Osteocyte (in vitro differentiated cells): ENCODE measurements at regions not wholly inside any gene's neighbourhood (a gene's known extent, or its start where the extent isn't known, plus 50 kb on each side); places are given as distances from the start of the nearest gene placed in this dataset.

Experiments
- DNase-seq: peaks from one replicate; pipeline ENCODE4 v3.0.0; 2021; ENCODE audit warnings: mixed read lengths; ENCODE audit not compliant: unreplicated experiment; ENCODE audit errors: extremely low spot score
- H3K27ac Mint-ChIP-seq: one replicate; pipeline ENCODE4 v1.8.0; 2021; ENCODE audit warnings: mild to moderate bottlenecking, mixed read lengths; ENCODE audit not compliant: unreplicated experiment
- H3K27me3 Mint-ChIP-seq: one replicate; pipeline ENCODE4 v1.8.0; 2021; ENCODE audit warnings: mixed read lengths; ENCODE audit not compliant: unreplicated experiment
- H3K36me3 Mint-ChIP-seq: one replicate; pipeline ENCODE4 v1.8.0; 2021; ENCODE audit warnings: mixed read lengths; ENCODE audit not compliant: unreplicated experiment
- H3K4me1 Mint-ChIP-seq: one replicate; pipeline ENCODE4 v1.8.0; 2021; ENCODE audit warnings: mixed read lengths; ENCODE audit not compliant: unreplicated experiment
- H3K4me3 Mint-ChIP-seq: one replicate; pipeline ENCODE4 v1.8.0; 2021; ENCODE audit warnings: mild to moderate bottlenecking, moderate library complexity, mixed read lengths; ENCODE audit not compliant: unreplicated experiment
- H3K9me3 Mint-ChIP-seq: one replicate; pipeline ENCODE4 v1.8.0; 2021; ENCODE audit warnings: mixed read lengths; ENCODE audit not compliant: unreplicated experiment
- TF ChIP-seq, protein P1 (sequence below): fragments of 200-600 bp; sonication (generic); IDR thresholded peaks from 2 replicates; pipeline ENCODE4 v1.5.0; 2021; ENCODE audit warnings: antibody characterized with exemption, mild to moderate bottlenecking, moderate library complexity

DNA sequence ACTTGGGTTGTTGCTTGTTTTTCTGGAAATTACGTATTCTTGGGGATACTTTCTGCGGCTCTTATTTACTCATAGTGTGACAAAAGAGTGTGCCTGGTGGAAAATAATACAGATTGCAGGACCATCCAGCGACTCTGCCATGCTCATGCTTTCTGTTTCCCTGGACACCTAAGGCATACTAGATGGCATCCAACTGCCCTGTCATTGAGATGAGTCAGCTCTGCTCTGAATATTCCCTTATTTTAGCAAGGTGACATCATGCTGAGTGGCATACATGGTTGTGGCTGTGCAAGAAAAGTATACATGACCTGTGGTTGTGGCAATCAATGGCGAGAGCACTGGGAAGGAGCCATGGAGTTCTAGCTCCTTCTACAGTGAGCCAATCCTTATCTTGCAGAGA, 471.0 kb downstream of the TMEM182 start:
- no peaks in the 10 kb centered on the region for H3K27me3 Mint-ChIP-seq

GRCh38 chr2:103233691-103234090, 471.9 kb downstream of the TMEM182 start:
- peaks cover 6% of the 10 kb centered on the region for H3K9me3 Mint-ChIP-seq
- DNase-seq: no peak
- no peaks in the 10 kb centered on the region for H3K4me1 Mint-ChIP-seq
- H3K27me3 Mint-ChIP-seq: no peaks in the 10 kb centered on the region
- H3K27ac Mint-ChIP-seq: no peak overlapping the region
- TF ChIP-seq, protein P1, sequence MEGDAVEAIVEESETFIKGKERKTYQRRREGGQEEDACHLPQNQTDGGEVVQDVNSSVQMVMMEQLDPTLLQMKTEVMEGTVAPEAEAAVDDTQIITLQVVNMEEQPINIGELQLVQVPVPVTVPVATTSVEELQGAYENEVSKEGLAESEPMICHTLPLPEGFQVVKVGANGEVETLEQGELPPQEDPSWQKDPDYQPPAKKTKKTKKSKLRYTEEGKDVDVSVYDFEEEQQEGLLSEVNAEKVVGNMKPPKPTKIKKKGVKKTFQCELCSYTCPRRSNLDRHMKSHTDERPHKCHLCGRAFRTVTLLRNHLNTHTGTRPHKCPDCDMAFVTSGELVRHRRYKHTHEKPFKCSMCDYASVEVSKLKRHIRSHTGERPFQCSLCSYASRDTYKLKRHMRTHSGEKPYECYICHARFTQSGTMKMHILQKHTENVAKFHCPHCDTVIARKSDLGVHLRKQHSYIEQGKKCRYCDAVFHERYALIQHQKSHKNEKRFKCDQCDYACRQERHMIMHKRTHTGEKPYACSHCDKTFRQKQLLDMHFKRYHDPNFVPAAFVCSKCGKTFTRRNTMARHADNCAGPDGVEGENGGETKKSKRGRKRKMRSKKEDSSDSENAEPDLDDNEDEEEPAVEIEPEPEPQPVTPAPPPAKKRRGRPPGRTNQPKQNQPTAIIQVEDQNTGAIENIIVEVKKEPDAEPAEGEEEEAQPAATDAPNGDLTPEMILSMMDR: no peak
- no peak overlapping the region for H3K4me3 Mint-ChIP-seq
- H3K36me3 Mint-ChIP-seq: no peaks in the 10 kb centered on the region

More for the DNA sequence above, 471.0 kb downstream of the TMEM182 start:
- no peaks in the 10 kb centered on the region for H3K9me3 Mint-ChIP-seq
- H3K4me1 Mint-ChIP-seq: no peaks in the 10 kb centered on the region
- no peak for DNase-seq
- H3K36me3 Mint-ChIP-seq: no peaks in the 10 kb centered on the region
- TF ChIP-seq, protein P1: no peak
- H3K4me3 Mint-ChIP-seq: no peak overlapping the region
- no peak overlapping the region for H3K27ac Mint-ChIP-seq

GRCh38 chr2:103235283-103235682, 473.5 kb downstream of the TMEM182 start:
- peaks cover 11% of the 10 kb centered on the region for H3K9me3 Mint-ChIP-seq
- no peaks in the 10 kb centered on the region for H3K27me3 Mint-ChIP-seq
- no peak overlapping the region for H3K27ac Mint-ChIP-seq
- DNase-seq: no peak
- TF ChIP-seq, protein P1: no peak
- H3K36me3 Mint-ChIP-seq: no peaks in the 10 kb centered on the region
- H3K4me3 Mint-ChIP-seq: no peak overlapping the region
- no peaks in the 10 kb centered on the region for H3K4me1 Mint-ChIP-seq

DNA sequence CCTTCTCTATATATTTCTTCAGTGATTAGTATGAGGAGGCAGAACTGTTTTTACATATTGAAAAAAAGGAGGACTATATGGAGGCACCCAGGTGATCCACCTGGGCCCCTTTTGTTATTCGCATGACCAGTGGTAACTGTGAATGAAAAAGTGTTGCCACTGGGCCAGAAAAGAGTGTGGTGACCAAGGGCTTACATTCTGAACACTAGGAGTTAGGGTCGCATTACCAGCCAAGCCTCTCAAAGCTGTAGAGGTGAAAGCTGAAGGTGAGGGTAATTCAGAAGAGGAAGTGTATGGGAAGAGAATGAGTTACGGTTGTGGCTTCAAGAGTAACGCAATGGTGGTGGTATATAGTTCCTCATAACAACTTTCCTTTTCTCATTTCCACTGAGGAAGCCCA, 487.6 kb downstream of the TMEM182 start:
- H3K9me3 Mint-ChIP-seq: no peaks in the 10 kb centered on the region
- H3K4me3 Mint-ChIP-seq: no peak overlapping the region
- H3K27ac Mint-ChIP-seq: no peak overlapping the region
- H3K27me3 Mint-ChIP-seq: no peaks in the 10 kb centered on the region
- TF ChIP-seq, protein P1: no peak
- no peak for DNase-seq
- no peaks in the 10 kb centered on the region for H3K4me1 Mint-ChIP-seq
- no peaks in the 10 kb centered on the region for H3K36me3 Mint-ChIP-seq

GRCh38 chr2:103252781-103253180, 490.9 kb downstream of the TMEM182 start:
- TF ChIP-seq, protein P1: no peak
- no peak overlapping the region for H3K27ac Mint-ChIP-seq

More at GRCh38 chr2:103252781-103253180, 490.9 kb downstream of the TMEM182 start:
- Mint-ChIP-seq H3K4me3 (no peak overlapping the region), H3K27me3 (no peaks in the 10 kb centered on the region), H3K9me3 (no peaks in the 10 kb centered on the region), H3K36me3 (no peaks in the 10 kb centered on the region), H3K4me1 (no peaks in the 10 kb centered on the region)
- DNase-seq: no peak
